GM19463 (cell line): ENCODE measurements at regions not wholly inside any gene's neighbourhood (a gene's known extent, or its start where the extent isn't known, plus 50 kb on each side); places are given as distances from the start of the nearest gene placed in this dataset.
"Not testable (repeated sequence)": the region's sequence is repeated elsewhere in the genome, so short reads cannot be mapped to it uniquely, and the experiment has no call there.

ENCODE experiments used
- ATAC-seq: cut with Tn5 transposase; IDR thresholded peaks from one replicate; pipeline ENCODE4 v1.9.1; 2021; ENCODE audit warnings: mild to moderate bottlenecking, moderate library complexity; ENCODE audit not compliant: unreplicated experiment

GRCh38 chr2:241981076-241981700 is 111.7 kb downstream of the RTP5 start:
- ATAC-seq, result no peak

- no peak for ATAC-seq
Observed at GRCh38 chr2:241982706-241983570, 113.4 kb downstream of the RTP5 start.

- no peak for ATAC-seq
Observed at GRCh38 chr2:241983571-241984270, 114.2 kb downstream of the RTP5 start.

GRCh38 chr2:241984271-241984655 is 114.7 kb downstream of the RTP5 start:
- no peak for ATAC-seq

- ATAC-seq, result no peak
Observed at GRCh38 chr2:241984658-241985057, 115.1 kb downstream of the RTP5 start.

GRCh38 chr2:241985161-241985985 is 115.8 kb downstream of the RTP5 start:
- not testable (repeated sequence) for ATAC-seq

- ATAC-seq, result no peak
Observed at GRCh38 chr2:241985986-241986329, 116.4 kb downstream of the RTP5 start.

GRCh38 chr2:241986836-241987641 is 117.5 kb downstream of the RTP5 start:
- no peak for ATAC-seq

- no peak for ATAC-seq
Observed at GRCh38 chr2:241987726-241988125, 118.2 kb downstream of the RTP5 start.

- no peak for ATAC-seq
Observed at GRCh38 chr2:241988146-241988545, 118.6 kb downstream of the RTP5 start.

- no peak for ATAC-seq
Observed at GRCh38 chr2:241989074-241989473, 119.5 kb downstream of the RTP5 start.

- ATAC-seq, result no peak
Observed at GRCh38 chr2:241990466-241990865, 120.9 kb downstream of the RTP5 start.

GRCh38 chr2:241991299-241991698 is 121.8 kb downstream of the RTP5 start:
- ATAC-seq, result no peak

GRCh38 chr2:241992753-241993152 is 123.2 kb downstream of the RTP5 start:
- no peak for ATAC-seq

- ATAC-seq, result no peak
Observed at GRCh38 chr2:241993386-241994005, 124.0 kb downstream of the RTP5 start.

GRCh38 chr2:241994086-241994485 is 124.6 kb downstream of the RTP5 start:
- no peak for ATAC-seq

GRCh38 chr2:241994556-241995213 is 125.2 kb downstream of the RTP5 start:
- no peak for ATAC-seq

GRCh38 chr2:241996100-241996499 is 126.6 kb downstream of the RTP5 start:
- no peak for ATAC-seq

- ATAC-seq, result no peak
Observed at GRCh38 chr2:241997017-241997416, 127.5 kb downstream of the RTP5 start.
